ENCODE measurements at regions not wholly inside any gene's neighbourhood (a gene's known extent, or its start where the extent isn't known, plus 50 kb on each side); places are given as distances from the start of the nearest gene placed in this dataset.
"Not testable (repeated sequence)": the region's sequence is repeated elsewhere in the genome, so short reads cannot be mapped to it uniquely, and the experiment has no call there.

GRCh38 chr2:239866778-239867177, 158.4 kb downstream of the NDUFA10 start:
- no peak overlapping the region for H3K9ac ChIP-seq (ENCODE audit: low read depth in 1 of 2, low read length in 2 of 2)
- H3K27ac ChIP-seq (ENCODE audit: low read depth in 1 of 2, low read length in 2 of 2) = no peak overlapping the region
- no peaks in the 10 kb centered on the region for H3K27me3 ChIP-seq (ENCODE audit: control insufficient read depth in 4 of 4, insufficient read depth in 4 of 4, low read length in 3 of 4)
- no peak for TF ChIP-seq RXRA (IDR thresholded peaks at IDR 0.05)
- TF ChIP-seq HNF4G (IDR thresholded peaks at IDR 0.05) = no peak
- no peak for TF ChIP-seq FOXA1 (IDR thresholded peaks at IDR 0.05)
- no peak for TF ChIP-seq CTCF (IDR thresholded peaks at IDR 0.05; ENCODE audit: low read depth, low read length, missing input control)
- no peaks in the 10 kb centered on the region for H3K4me1 ChIP-seq (ENCODE audit: control insufficient read depth in 4 of 4, insufficient read depth in 4 of 4, low read length in 3 of 4)
- no peak for DNase-seq (ENCODE audit: low spot score)
- 93% methylated on average over 3 of the region's 3 CpGs for WGBS
- no peaks in the 10 kb centered on the region for H3K9me3 ChIP-seq (ENCODE audit: control insufficient read depth in 4 of 4, low read length in 3 of 4)
- no peaks in the 10 kb centered on the region for H3K36me3 ChIP-seq (ENCODE audit: control insufficient read depth in 4 of 4, insufficient read depth in 3 of 4, low read depth in 1 of 4, low read length in 3 of 4)
- H3K4me3 ChIP-seq (ENCODE audit: low read depth in 1 of 3, low read length in 3 of 3) = no peak overlapping the region

- WGBS = 90% methylated on average over 1 of the region's 1 CpG
- Histone ChIP-seq H3K4me1 (ENCODE audit: control insufficient read depth in 4 of 4, insufficient read depth in 4 of 4, low read length in 3 of 4) (no peaks in the 10 kb centered on the region), H3K36me3 (ENCODE audit: control insufficient read depth in 4 of 4, insufficient read depth in 3 of 4, low read depth in 1 of 4, low read length in 3 of 4) (no peaks in the 10 kb centered on the region), H3K27ac (ENCODE audit: low read depth in 1 of 2, low read length in 2 of 2) (no peak overlapping the region), H3K4me3 (ENCODE audit: low read depth in 1 of 3, low read length in 3 of 3) (no peak overlapping the region), H3K27me3 (ENCODE audit: control insufficient read depth in 4 of 4, insufficient read depth in 4 of 4, low read length in 3 of 4) (no peaks in the 10 kb centered on the region), H3K9me3 (ENCODE audit: control insufficient read depth in 4 of 4, low read length in 3 of 4) (no peaks in the 10 kb centered on the region), H3K9ac (ENCODE audit: low read depth in 1 of 2, low read length in 2 of 2) (no peak overlapping the region)
- DNase-seq (ENCODE audit: low spot score) = no peak
- TF ChIP-seq YY1 (IDR thresholded peaks at IDR 0.05) (no peak), TAF1 (conservative IDR thresholded peaks at IDR 0.05) (no peak), CTCF (IDR thresholded peaks at IDR 0.05; ENCODE audit: low read depth, low read length, missing input control) (no peak)
Observed at GRCh38 chr2:239866350-239866749, 158.8 kb downstream of the NDUFA10 start.

- not testable (repeated sequence) for H3K27me3 ChIP-seq (ENCODE audit: control insufficient read depth in 4 of 4, insufficient read depth in 4 of 4, low read length in 3 of 4); H3K27ac ChIP-seq (ENCODE audit: low read depth in 1 of 2, low read length in 2 of 2); H3K36me3 ChIP-seq (ENCODE audit: control insufficient read depth in 4 of 4, insufficient read depth in 3 of 4, low read depth in 1 of 4, low read length in 3 of 4); H3K9ac ChIP-seq (ENCODE audit: low read depth in 1 of 2, low read length in 2 of 2); H3K9me3 ChIP-seq (ENCODE audit: control insufficient read depth in 4 of 4, low read length in 3 of 4); H3K4me3 ChIP-seq (ENCODE audit: low read depth in 1 of 3, low read length in 3 of 3); H3K4me1 ChIP-seq (ENCODE audit: control insufficient read depth in 4 of 4, insufficient read depth in 4 of 4, low read length in 3 of 4); DNase-seq (ENCODE audit: low spot score)
- 89% methylated on average over 5 of the region's 5 CpGs for WGBS
Observed at GRCh38 chr2:239865856-239866255, 159.3 kb downstream of the NDUFA10 start.

GRCh38 chr2:239865059-239865639, 160.0 kb downstream of the NDUFA10 start:
- H3K9me3 ChIP-seq (ENCODE audit: control insufficient read depth in 4 of 4, low read length in 3 of 4) = no peaks in the 10 kb centered on the region
- no peak overlapping the region for H3K9ac ChIP-seq (ENCODE audit: low read depth in 1 of 2, low read length in 2 of 2)
- H3K27ac ChIP-seq (ENCODE audit: low read depth in 1 of 2, low read length in 2 of 2) = no peak overlapping the region
- H3K36me3 ChIP-seq (ENCODE audit: control insufficient read depth in 4 of 4, insufficient read depth in 3 of 4, low read depth in 1 of 4, low read length in 3 of 4) = no peaks in the 10 kb centered on the region
- H3K4me3 ChIP-seq (ENCODE audit: low read depth in 1 of 3, low read length in 3 of 3) = no peak overlapping the region
- no peaks in the 10 kb centered on the region for H3K4me1 ChIP-seq (ENCODE audit: control insufficient read depth in 4 of 4, insufficient read depth in 4 of 4, low read length in 3 of 4)
- TF ChIP-seq EGR1 (IDR thresholded peaks at IDR 0.05; ENCODE audit: low read depth in 2 of 2) = no peak
- no peak for TF ChIP-seq REST (IDR thresholded peaks at IDR 0.05)
- no peak for TF ChIP-seq ATF3 (IDR thresholded peaks at IDR 0.05)
- TF ChIP-seq SP1 (IDR thresholded peaks at IDR 0.05) = no peak
- no peak for TF ChIP-seq HNF4A (conservative IDR thresholded peaks at IDR 0.05)
- TF ChIP-seq MAX (IDR thresholded peaks at IDR 0.05) = no peak
- TF ChIP-seq GABPA (IDR thresholded peaks at IDR 0.05 in 1 of 2, conservative IDR thresholded peaks at IDR 0.05 in 1 of 2) = no peak
- no peaks in the 10 kb centered on the region for H3K27me3 ChIP-seq (ENCODE audit: control insufficient read depth in 4 of 4, insufficient read depth in 4 of 4, low read length in 3 of 4)
- 95% methylated on average over 42 of the region's 42 CpGs for WGBS
- DNase-seq (ENCODE audit: low spot score) = no peak

Data from liver (tissue), 8 donors.